HepG2 (cell line): ENCODE measurements at regions not wholly inside any gene's neighbourhood (a gene's known extent, or its start where the extent isn't known, plus 50 kb on each side); places are given as distances from the start of the nearest gene placed in this dataset.

Experiments used
- EHMT2 ChIP-seq: fragments of 200-600 bp; sonication (generic); IDR thresholded peaks from 2 replicates; pipeline ENCODE4 v1.7.0; 2017; ENCODE audit warnings: antibody characterized with exemption, low read depth, low read length, borderline replicate concordance
- FOXC1 ChIP-seq: sonication (generic); formaldehyde crosslinking; IDR thresholded peaks from 2 replicates; pipeline ENCODE4 v1.8.0; 2022; ENCODE audit warnings: mild to moderate bottlenecking, missing genetic modification reagents, borderline replicate concordance
- KLF12 ChIP-seq: sonication (generic); formaldehyde crosslinking; IDR thresholded peaks from 2 replicates; pipeline ENCODE4 v1.4.0; 2020; ENCODE audit warnings: missing genetic modification reagents, borderline replicate concordance
- KMT2B ChIP-seq: IDR thresholded peaks from 2 replicates; pipeline ENCODE4 v1.6.1; 2016; ENCODE audit warnings: missing genetic modification reagents, missing compliant biosample characterization
- MTF1 ChIP-seq: sonication (generic); formaldehyde crosslinking; IDR thresholded peaks from 2 replicates; pipeline ENCODE4 v1.5.0; 2020; ENCODE audit warnings: missing genetic modification reagents
- PAX8 ChIP-seq: sonication (generic); formaldehyde crosslinking; IDR thresholded peaks from 2 replicates; pipeline ENCODE4 v1.8.0; 2022; ENCODE audit warnings: mild to moderate bottlenecking, missing genetic modification reagents, borderline replicate concordance
- RBAK ChIP-seq: sonication (generic); formaldehyde crosslinking; IDR thresholded peaks from 2 replicates; pipeline ENCODE4 v1.5.1; 2020; ENCODE audit warnings: mild to moderate bottlenecking, missing genetic modification reagents
- ZNF567 ChIP-seq: sonication (generic); formaldehyde crosslinking; IDR thresholded peaks from 2 replicates; pipeline ENCODE4 v1.8.1; 2023; ENCODE audit warnings: mild to moderate bottlenecking, missing genetic modification reagents, borderline replicate concordance
- ZNF709 ChIP-seq: sonication (generic); formaldehyde crosslinking; IDR thresholded peaks from 2 replicates; pipeline ENCODE4 v1.5.0; 2020; ENCODE audit warnings: mild to moderate bottlenecking, missing genetic modification reagents
- ZNF747 ChIP-seq: sonication (generic); formaldehyde crosslinking; IDR thresholded peaks from 2 replicates; pipeline ENCODE4 v1.8.1; 2023; ENCODE audit warnings: missing genetic modification reagents, mild to moderate bottlenecking, borderline replicate concordance
- ZNF770 ChIP-seq: sonication (generic); formaldehyde crosslinking; IDR thresholded peaks from 2 replicates; pipeline ENCODE4 v1.5.0; 2020; ENCODE audit warnings: mild to moderate bottlenecking, missing genetic modification reagents
- TF ChIP-seq, protein P1 (sequence below): sonication (generic); formaldehyde crosslinking; IDR thresholded peaks from one replicate; pipeline ENCODE4 v1.5.1; 2020; ENCODE audit warnings: mild to moderate bottlenecking, missing genetic modification reagents; ENCODE audit errors: not compliant biosample characterization
- TF ChIP-seq, protein P2 (sequence below): sonication (generic); formaldehyde crosslinking; IDR thresholded peaks from 2 replicates; pipeline ENCODE4 v1.4.0; 2020; ENCODE audit warnings: missing genetic modification reagents
- TF ChIP-seq, protein P3 (sequence below): sonication (generic); formaldehyde crosslinking; IDR thresholded peaks from 2 replicates; pipeline ENCODE4 v1.4.0; 2020; ENCODE audit warnings: mild to moderate bottlenecking, missing genetic modification reagents, borderline replicate concordance
- TF ChIP-seq, protein P4 (sequence below): sonication (generic); formaldehyde crosslinking; IDR thresholded peaks from 2 replicates; pipeline ENCODE4 v1.8.0; 2023; ENCODE audit warnings: mild to moderate bottlenecking, missing genetic modification reagents

DNA sequence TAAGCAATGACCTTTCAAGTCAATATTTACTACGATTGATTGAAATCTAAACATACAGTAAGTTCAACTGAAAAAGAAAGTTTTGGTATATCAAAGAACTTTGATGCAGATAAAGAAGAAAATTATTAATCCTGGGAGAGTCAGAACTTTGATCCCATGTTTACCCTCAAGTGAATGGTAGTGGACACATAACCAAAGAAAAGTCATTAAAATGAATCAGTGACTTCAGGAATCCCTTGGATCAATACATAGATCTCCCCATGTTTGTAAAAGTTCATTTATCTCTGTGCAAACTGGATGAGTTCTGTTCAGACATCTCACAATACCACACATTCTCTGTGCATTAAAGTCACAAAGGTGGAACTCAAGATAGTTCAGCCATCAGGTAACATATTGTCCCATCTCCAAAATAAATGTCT lies 75.5 kb upstream of the RELN start (continued):
- TF ChIP-seq, protein P1, sequence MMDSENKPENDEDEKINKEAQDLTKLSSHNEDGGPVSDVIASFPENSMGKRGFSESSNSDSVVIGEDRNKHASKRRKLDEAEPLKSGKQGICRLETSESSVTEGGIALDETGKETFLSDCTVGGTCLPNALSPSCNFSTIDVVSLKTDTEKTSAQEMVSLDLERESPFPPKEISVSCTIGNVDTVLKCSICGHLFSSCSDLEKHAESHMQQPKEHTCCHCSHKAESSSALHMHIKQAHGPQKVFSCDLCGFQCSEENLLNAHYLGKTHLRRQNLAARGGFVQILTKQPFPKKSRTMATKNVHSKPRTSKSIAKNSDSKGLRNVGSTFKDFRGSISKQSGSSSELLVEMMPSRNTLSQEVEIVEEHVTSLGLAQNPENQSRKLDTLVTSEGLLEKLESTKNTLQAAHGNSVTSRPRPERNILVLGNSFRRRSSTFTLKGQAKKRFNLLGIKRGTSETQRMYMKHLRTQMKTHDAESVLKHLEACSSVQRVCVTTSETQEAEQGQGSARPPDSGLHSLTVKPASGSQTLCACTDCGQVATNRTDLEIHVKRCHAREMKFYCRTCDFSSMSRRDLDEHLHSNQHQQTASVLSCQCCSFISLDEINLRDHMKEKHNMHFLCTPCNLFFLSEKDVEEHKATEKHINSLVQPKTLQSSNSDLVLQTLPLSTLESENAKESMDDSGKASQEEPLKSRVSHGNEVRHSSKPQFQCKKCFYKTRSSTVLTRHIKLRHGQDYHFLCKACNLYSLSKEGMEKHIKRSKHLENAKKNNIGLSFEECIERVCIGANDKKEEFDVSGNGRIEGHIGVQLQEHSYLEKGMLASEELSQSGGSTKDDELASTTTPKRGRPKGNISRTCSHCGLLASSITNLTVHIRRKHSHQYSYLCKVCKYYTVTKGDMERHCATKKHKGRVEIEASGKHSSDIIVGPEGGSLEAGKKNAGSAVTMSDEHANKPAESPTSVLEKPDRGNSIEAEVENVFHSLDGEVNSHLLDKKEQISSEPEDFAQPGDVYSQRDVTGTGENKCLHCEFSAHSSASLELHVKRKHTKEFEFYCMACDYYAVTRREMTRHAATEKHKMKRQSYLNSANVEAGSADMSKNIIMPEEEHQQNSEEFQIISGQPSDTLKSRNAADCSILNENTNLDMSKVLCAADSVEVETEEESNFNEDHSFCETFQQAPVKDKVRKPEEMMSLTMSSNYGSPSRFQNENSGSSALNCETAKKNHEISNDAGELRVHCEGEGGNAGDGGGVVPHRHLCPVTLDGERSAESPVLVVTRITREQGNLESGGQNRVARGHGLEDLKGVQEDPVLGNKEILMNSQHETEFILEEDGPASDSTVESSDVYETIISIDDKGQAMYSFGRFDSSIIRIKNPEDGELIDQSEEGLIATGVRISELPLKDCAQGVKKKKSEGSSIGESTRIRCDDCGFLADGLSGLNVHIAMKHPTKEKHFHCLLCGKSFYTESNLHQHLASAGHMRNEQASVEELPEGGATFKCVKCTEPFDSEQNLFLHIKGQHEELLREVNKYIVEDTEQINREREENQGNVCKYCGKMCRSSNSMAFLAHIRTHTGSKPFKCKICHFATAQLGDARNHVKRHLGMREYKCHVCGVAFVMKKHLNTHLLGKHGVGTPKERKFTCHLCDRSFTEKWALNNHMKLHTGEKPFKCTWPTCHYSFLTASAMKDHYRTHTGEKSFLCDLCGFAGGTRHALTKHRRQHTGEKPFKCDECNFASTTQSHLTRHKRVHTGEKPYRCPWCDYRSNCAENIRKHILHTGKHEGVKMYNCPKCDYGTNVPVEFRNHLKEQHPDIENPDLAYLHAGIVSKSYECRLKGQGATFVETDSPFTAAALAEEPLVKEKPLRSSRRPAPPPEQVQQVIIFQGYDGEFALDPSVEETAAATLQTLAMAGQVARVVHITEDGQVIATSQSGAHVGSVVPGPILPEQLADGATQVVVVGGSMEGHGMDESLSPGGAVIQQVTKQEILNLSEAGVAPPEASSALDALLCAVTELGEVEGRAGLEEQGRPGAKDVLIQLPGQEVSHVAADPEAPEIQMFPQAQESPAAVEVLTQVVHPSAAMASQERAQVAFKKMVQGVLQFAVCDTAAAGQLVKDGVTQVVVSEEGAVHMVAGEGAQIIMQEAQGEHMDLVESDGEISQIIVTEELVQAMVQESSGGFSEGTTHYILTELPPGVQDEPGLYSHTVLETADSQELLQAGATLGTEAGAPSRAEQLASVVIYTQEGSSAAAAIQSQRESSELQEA (CRISPR knock-in tag) = no peak
- no peak for TF ChIP-seq ZNF567 (CRISPR knock-in tag)
- TF ChIP-seq ZNF770 = no peak; the same call in 1 of the 2 replicates
- TF ChIP-seq FOXC1 (CRISPR knock-in tag) = no peak
- TF ChIP-seq PAX8 (CRISPR knock-in tag) = no peak
- peak; percentile 34; the same call in 1 of the 2 replicates for TF ChIP-seq EHMT2
- TF ChIP-seq RBAK (CRISPR knock-in tag) = no peak
- TF ChIP-seq KLF12 (CRISPR knock-in tag) = no peak
- TF ChIP-seq KMT2B (CRISPR knock-in tag) = 0 out of 2 replicates have a peak, but pooled peaks have one; percentile 39
- TF ChIP-seq, protein P2, sequence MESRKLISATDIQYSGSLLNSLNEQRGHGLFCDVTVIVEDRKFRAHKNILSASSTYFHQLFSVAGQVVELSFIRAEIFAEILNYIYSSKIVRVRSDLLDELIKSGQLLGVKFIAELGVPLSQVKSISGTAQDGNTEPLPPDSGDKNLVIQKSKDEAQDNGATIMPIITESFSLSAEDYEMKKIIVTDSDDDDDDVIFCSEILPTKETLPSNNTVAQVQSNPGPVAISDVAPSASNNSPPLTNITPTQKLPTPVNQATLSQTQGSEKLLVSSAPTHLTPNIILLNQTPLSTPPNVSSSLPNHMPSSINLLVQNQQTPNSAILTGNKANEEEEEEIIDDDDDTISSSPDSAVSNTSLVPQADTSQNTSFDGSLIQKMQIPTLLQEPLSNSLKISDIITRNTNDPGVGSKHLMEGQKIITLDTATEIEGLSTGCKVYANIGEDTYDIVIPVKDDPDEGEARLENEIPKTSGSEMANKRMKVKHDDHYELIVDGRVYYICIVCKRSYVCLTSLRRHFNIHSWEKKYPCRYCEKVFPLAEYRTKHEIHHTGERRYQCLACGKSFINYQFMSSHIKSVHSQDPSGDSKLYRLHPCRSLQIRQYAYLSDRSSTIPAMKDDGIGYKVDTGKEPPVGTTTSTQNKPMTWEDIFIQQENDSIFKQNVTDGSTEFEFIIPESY (CRISPR knock-in tag) = no peak
- no peak for TF ChIP-seq MTF1 (CRISPR knock-in tag)
- TF ChIP-seq, protein P3, sequence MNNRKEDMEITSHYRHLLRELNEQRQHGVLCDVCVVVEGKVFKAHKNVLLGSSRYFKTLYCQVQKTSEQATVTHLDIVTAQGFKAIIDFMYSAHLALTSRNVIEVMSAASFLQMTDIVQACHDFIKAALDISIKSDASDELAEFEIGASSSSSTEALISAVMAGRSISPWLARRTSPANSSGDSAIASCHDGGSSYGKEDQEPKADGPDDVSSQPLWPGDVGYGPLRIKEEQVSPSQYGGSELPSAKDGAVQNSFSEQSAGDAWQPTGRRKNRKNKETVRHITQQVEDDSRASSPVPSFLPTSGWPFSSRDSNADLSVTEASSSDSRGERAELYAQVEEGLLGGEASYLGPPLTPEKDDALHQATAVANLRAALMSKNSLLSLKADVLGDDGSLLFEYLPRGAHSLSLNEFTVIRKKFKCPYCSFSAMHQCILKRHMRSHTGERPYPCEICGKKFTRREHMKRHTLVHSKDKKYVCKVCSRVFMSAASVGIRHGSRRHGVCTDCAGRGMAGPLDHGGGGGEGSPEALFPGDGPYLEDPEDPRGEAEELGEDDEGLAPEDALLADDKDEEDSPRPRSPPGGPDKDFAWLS = no peak
- no peak for TF ChIP-seq ZNF709 (CRISPR knock-in tag)
- TF ChIP-seq, protein P4, sequence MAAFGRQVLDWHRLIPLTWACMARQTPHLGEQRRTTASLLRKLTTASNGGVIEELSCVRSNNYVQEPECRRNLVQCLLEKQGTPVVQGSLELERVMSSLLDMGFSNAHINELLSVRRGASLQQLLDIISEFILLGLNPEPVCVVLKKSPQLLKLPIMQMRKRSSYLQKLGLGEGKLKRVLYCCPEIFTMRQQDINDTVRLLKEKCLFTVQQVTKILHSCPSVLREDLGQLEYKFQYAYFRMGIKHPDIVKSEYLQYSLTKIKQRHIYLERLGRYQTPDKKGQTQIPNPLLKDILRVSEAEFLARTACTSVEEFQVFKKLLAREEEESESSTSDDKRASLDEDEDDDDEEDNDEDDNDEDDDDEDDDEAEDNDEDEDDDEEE (CRISPR knock-in tag) = no peak
- TF ChIP-seq ZNF747 (CRISPR knock-in tag) = no peak
